GM12874 (cell line): ENCODE measurements at regions not wholly inside any gene's neighbourhood (a gene's known extent, or its start where the extent isn't known, plus 50 kb on each side); places are given as distances from the start of the nearest gene placed in this dataset.

ENCODE experiments used
- CTCF ChIP-seq: IDR thresholded peaks from 2 replicates; pipeline ENCODE4 v1.5.1; 2011; ENCODE audit warnings: low read depth, mild to moderate bottlenecking, control low read depth, low read length, moderate library complexity; ENCODE audit not compliant: insufficient read depth

- no peak for TF ChIP-seq CTCF
These were observed 545.7 kb downstream of the GATA3 start for GRCh38 chr10:8600192-8600591.

GRCh38 chr10:8602821-8603220 is 548.3 kb downstream of the GATA3 start:
- no peak for TF ChIP-seq CTCF

GRCh38 chr10:8614054-8614565 is 559.6 kb downstream of the GATA3 start:
- TF ChIP-seq CTCF, result no peak

GRCh38 chr10:8615118-8615517 is 560.6 kb downstream of the GATA3 start:
- no peak for TF ChIP-seq CTCF

- no peak for TF ChIP-seq CTCF
These were observed 561.7 kb downstream of the GATA3 start for GRCh38 chr10:8616166-8616565.

GRCh38 chr10:8617792-8618191 is 563.3 kb downstream of the GATA3 start:
- no peak for TF ChIP-seq CTCF

- TF ChIP-seq CTCF, result no peak
These were observed 564.3 kb downstream of the GATA3 start for GRCh38 chr10:8618834-8619233.
